ENCODE measurements at regions not wholly inside any gene's neighbourhood (a gene's known extent, or its start where the extent isn't known, plus 50 kb on each side); places are given as distances from the start of the nearest gene placed in this dataset.

DNA sequence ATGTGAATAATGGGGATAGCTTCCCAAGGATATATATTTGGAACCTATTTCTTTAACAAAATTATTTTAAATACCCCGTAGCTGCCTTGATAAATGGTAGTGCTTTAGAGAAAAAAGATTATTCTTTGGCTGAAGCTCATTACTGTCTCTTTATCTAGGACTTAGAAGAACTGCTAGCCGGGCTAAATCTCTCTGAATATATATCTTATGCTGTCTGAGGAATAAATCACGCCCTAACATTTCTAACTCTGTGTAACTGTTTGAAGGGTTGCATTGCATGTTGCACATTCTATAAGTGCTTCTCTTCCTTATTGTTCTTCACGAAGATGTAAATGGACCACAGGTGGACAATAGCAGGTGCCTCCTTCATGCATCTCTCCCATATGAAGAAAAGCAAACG, 585.0 kb upstream of the ZP4 start:
- Histone ChIP-seq H3K36me3 (ENCODE audit: insufficient read depth, low read length) (no peaks in the 10 kb centered on the region), H3K27ac (ENCODE audit: low read depth, low read length) (no peak overlapping the region), H3K27me3 (ENCODE audit: insufficient read depth, low read length, poor library complexity, severe bottlenecking) (no peaks in the 10 kb centered on the region), H3K9me3 (ENCODE audit: low read length) (no peaks in the 10 kb centered on the region), H3K4me1 (ENCODE audit: insufficient read depth, low read length) (no peaks in the 10 kb centered on the region), H3K4me3 (ENCODE audit: low read length) (no peak overlapping the region)
- Mint-ChIP-seq H3K36me3 (no peaks in the 10 kb centered on the region), H3K9me3 (peaks cover 2 to 16% (median 3%) of the 10 kb centered on the region in 5 donors), H3K27me3 (no peaks in the 10 kb centered on the region), H3K27ac (no peak overlapping the region), H3K4me1 (no peaks in the 10 kb centered on the region), H3K4me3 (no peak overlapping the region)
- no peak for DNase-seq
- CTCF ChIA-PET, result no interaction called here
- POLR2A ChIA-PET, result no interaction called here

DNA sequence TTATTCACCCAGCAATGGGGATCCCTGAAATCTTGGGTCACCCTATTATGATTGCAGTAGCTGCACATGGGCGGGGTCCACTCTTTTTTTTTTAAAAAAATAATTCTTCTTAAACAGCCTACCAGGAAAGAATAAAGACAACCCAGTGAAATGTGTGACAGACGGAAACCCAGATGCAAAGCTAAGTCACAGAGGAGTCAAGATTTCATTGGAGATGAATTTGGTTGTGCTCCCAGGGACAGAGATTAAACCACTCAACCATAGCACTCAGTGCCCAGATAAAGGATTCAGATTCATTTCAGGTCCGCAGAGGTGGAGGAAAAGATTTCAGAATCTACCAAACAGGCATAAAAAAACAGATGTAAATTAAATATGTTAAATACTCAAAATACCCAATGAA, 583.5 kb upstream of the ZP4 start:
- H3K36me3 ChIP-seq (ENCODE audit: insufficient read depth, low read length), result no peaks in the 10 kb centered on the region
- no peak overlapping the region for H3K27ac Mint-ChIP-seq
- no peaks in the 10 kb centered on the region for H3K27me3 ChIP-seq (ENCODE audit: insufficient read depth, low read length, poor library complexity, severe bottlenecking)
- peaks cover 3 to 12% (median 4%) of the 10 kb centered on the region in 5 donors for H3K9me3 Mint-ChIP-seq
- CTCF ChIA-PET, result no interaction called here
- H3K36me3 Mint-ChIP-seq, result no peaks in the 10 kb centered on the region
- no peaks in the 10 kb centered on the region for H3K4me1 Mint-ChIP-seq
- H3K27ac ChIP-seq (ENCODE audit: low read depth, low read length), result no peak overlapping the region
- POLR2A ChIA-PET, result no interaction called here
- H3K4me1 ChIP-seq (ENCODE audit: insufficient read depth, low read length), result no peaks in the 10 kb centered on the region
- H3K4me3 Mint-ChIP-seq, result no peak overlapping the region
- no peaks in the 10 kb centered on the region for H3K27me3 Mint-ChIP-seq
- H3K9me3 ChIP-seq (ENCODE audit: low read length), result no peaks in the 10 kb centered on the region
- no peak for DNase-seq
- no peak overlapping the region for H3K4me3 ChIP-seq (ENCODE audit: low read length)

DNA sequence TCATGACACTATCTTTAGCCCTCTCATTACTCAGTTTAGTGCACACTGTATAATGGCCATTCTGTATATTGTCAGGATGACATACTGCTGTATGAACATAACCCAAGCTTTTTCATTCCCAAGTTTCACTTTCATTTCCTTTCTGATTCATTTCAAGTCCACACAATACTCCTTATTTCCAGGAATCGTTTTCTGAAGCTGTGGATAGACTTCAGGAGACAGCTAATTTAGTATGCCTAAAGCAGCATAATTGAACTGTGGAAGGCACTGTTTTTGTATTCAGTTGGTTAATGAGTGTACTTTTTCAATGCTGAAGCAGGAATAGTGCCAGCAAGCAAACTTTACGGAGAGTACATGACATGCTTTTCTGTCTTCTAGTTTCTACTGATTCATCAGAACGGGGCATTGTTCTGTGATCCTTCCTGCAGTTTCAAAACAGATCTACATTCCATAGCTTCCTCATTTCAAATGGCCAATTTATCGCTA, 578.5 kb upstream of the ZP4 start:
- no peaks in the 10 kb centered on the region for H3K36me3 Mint-ChIP-seq
- no peak overlapping the region for H3K4me3 Mint-ChIP-seq
- H3K4me1 ChIP-seq (ENCODE audit: insufficient read depth, low read length), result no peaks in the 10 kb centered on the region
- no peak overlapping the region for H3K4me3 ChIP-seq (ENCODE audit: low read length)
- no peaks in the 10 kb centered on the region for H3K4me1 Mint-ChIP-seq
- no peaks in the 10 kb centered on the region for H3K36me3 ChIP-seq (ENCODE audit: insufficient read depth, low read length)
- no peak for DNase-seq
- H3K27ac ChIP-seq (ENCODE audit: low read depth, low read length), result no peak overlapping the region
- POLR2A ChIA-PET, result no interaction called here
- CTCF ChIA-PET, result no interaction called here
- H3K27me3 Mint-ChIP-seq, result no peaks in the 10 kb centered on the region
- no peaks in the 10 kb centered on the region for H3K9me3 ChIP-seq (ENCODE audit: low read length)
- peaks cover 4 to 25% (median 7%) of the 10 kb centered on the region in 5 donors for H3K9me3 Mint-ChIP-seq
- no peak overlapping the region for H3K27ac Mint-ChIP-seq
- no peaks in the 10 kb centered on the region for H3K27me3 ChIP-seq (ENCODE audit: insufficient read depth, low read length, poor library complexity, severe bottlenecking)

DNA sequence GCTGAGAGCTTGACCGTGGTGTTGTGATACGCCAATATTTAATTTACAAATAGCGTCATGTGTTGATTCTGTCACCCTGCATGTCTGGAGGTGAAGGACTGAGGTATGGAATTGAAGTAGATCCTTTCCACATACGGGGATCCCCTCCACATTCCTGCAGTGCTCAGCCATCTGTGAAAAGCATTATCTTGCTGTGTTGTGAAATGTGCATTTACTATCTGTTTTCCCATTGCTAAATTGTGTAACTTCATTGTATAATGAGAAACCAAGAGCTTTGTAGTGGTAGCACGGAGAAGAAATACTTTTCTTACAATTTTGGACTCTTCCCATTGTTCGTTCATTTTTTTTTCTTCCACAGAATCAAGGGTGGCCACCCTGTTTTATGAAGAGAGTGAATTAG, 577.3 kb upstream of the ZP4 start:
- H3K9me3 ChIP-seq (ENCODE audit: low read length), result no peaks in the 10 kb centered on the region
- H3K36me3 ChIP-seq (ENCODE audit: insufficient read depth, low read length), result no peaks in the 10 kb centered on the region
- POLR2A ChIA-PET, result no interaction called here
- Mint-ChIP-seq H3K9me3 (peaks cover 4 to 25% (median 10%) of the 10 kb centered on the region in 5 donors), H3K4me1 (no peaks in the 10 kb centered on the region), H3K27ac (no peak overlapping the region), H3K4me3 (no peak overlapping the region), H3K36me3 (no peaks in the 10 kb centered on the region), H3K27me3 (no peaks in the 10 kb centered on the region)
- CTCF ChIA-PET, result no interaction called here
- H3K4me3 ChIP-seq (ENCODE audit: low read length), result no peak overlapping the region
- no peaks in the 10 kb centered on the region for H3K4me1 ChIP-seq (ENCODE audit: insufficient read depth, low read length)
- no peak overlapping the region for H3K27ac ChIP-seq (ENCODE audit: low read depth, low read length)
- no peak for DNase-seq
- H3K27me3 ChIP-seq (ENCODE audit: insufficient read depth, low read length, poor library complexity, severe bottlenecking), result no peaks in the 10 kb centered on the region

DNA sequence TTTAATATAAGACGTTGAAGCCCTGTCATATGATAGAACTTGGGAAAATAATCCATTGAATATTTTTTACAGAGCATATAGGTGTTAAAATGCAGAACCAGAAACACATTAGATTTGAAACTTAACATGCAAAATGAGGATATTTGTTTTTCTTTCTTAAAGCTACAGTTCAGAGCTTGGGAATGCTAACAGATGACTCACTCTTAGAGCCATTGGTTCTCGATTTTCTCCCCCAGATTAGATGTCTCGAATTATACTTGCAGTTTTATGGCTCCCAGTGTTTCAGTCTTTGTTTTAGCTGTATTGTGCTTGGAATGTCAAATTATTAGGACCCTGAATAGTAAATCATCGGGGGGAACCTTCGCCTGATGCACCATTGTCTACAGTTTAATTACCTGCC, 575.7 kb upstream of the ZP4 start:
- no peak overlapping the region for H3K27ac ChIP-seq (ENCODE audit: low read depth, low read length)
- H3K27me3 ChIP-seq (ENCODE audit: insufficient read depth, low read length, poor library complexity, severe bottlenecking), result no peaks in the 10 kb centered on the region
- H3K9me3 ChIP-seq (ENCODE audit: low read length), result no peaks in the 10 kb centered on the region
- H3K4me3 ChIP-seq (ENCODE audit: low read length), result no peak overlapping the region
- Mint-ChIP-seq H3K27me3 (no peaks in the 10 kb centered on the region), H3K9me3 (peaks cover 4 to 25% (median 13%) of the 10 kb centered on the region in 5 donors), H3K4me1 (no peaks in the 10 kb centered on the region), H3K27ac (no peak overlapping the region), H3K36me3 (no peaks in the 10 kb centered on the region), H3K4me3 (no peak overlapping the region)
- no peaks in the 10 kb centered on the region for H3K4me1 ChIP-seq (ENCODE audit: insufficient read depth, low read length)
- DNase-seq, result no peak
- CTCF ChIA-PET, result no interaction called here
- no peaks in the 10 kb centered on the region for H3K36me3 ChIP-seq (ENCODE audit: insufficient read depth, low read length)
- POLR2A ChIA-PET, result no interaction called here

DNA sequence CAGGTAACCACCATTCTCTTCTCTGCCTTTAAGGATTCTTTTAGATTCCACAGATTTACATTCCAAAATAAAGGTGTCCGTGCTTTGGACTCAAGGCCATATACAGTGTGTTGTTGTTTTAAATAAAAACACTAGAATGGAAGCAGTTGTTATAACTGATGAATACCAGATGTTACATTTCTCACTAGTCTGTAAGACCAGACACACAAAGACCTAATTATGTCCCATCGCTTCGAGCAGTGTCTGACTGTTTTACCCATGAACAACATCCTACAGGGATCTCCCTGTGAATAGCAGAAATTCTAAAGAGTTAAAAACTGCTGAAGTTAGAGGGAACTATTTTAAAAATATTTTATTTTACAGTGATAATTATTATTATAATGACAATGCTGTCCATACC, 574.7 kb upstream of the ZP4 start:
- ChIA-PET POLR2A (no interaction called here), CTCF (no interaction called here)
- Mint-ChIP-seq H3K27me3 (no peaks in the 10 kb centered on the region), H3K27ac (no peak overlapping the region), H3K9me3 (peaks cover 4 to 20% (median 13%) of the 10 kb centered on the region in 5 donors), H3K4me3 (no peak overlapping the region), H3K4me1 (no peaks in the 10 kb centered on the region), H3K36me3 (no peaks in the 10 kb centered on the region)
- no peak overlapping the region for H3K27ac ChIP-seq (ENCODE audit: low read depth, low read length)
- H3K27me3 ChIP-seq (ENCODE audit: insufficient read depth, low read length, poor library complexity, severe bottlenecking), result no peaks in the 10 kb centered on the region
- H3K9me3 ChIP-seq (ENCODE audit: low read length), result no peaks in the 10 kb centered on the region
- H3K36me3 ChIP-seq (ENCODE audit: insufficient read depth, low read length), result no peaks in the 10 kb centered on the region
- no peak overlapping the region for H3K4me3 ChIP-seq (ENCODE audit: low read length)
- no peak for DNase-seq
- no peaks in the 10 kb centered on the region for H3K4me1 ChIP-seq (ENCODE audit: insufficient read depth, low read length)

DNA sequence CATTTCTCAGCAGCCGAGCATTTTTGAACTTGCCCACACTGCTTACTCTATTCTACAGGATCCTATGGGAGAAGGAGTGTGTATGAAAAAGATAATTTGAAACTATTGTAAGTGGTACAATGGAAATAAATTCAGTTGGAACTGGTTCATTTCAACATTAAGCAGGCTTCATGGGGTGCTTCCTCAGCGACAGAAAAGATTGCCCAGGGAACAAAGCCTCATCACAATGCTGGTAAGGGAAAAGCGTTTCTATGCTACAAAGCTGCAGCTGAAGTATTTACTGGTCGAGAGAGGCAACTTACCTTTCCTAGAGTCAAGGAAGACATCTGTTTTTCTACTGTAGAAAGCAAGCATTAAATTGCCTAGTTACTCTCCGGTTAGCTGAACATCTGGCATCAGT, 568.2 kb upstream of the ZP4 start:
- Mint-ChIP-seq H3K27ac (no peak overlapping the region), H3K4me1 (no peaks in the 10 kb centered on the region), H3K4me3 (no peak overlapping the region), H3K27me3 (no peaks in the 10 kb centered on the region), H3K36me3 (no peaks in the 10 kb centered on the region), H3K9me3 (peaks cover 0 to 15% (median 3%) of the 10 kb centered on the region in 5 donors)
- H3K9me3 ChIP-seq (ENCODE audit: low read length), result no peaks in the 10 kb centered on the region
- DNase-seq, result no peak
- no peak overlapping the region for H3K27ac ChIP-seq (ENCODE audit: low read depth, low read length)
- no peaks in the 10 kb centered on the region for H3K27me3 ChIP-seq (ENCODE audit: insufficient read depth, low read length, poor library complexity, severe bottlenecking)
- ChIA-PET POLR2A (no interaction called here), CTCF (no interaction called here)
- H3K36me3 ChIP-seq (ENCODE audit: insufficient read depth, low read length), result no peaks in the 10 kb centered on the region
- H3K4me1 ChIP-seq (ENCODE audit: insufficient read depth, low read length), result no peaks in the 10 kb centered on the region
- H3K4me3 ChIP-seq (ENCODE audit: low read length), result no peak overlapping the region

DNA sequence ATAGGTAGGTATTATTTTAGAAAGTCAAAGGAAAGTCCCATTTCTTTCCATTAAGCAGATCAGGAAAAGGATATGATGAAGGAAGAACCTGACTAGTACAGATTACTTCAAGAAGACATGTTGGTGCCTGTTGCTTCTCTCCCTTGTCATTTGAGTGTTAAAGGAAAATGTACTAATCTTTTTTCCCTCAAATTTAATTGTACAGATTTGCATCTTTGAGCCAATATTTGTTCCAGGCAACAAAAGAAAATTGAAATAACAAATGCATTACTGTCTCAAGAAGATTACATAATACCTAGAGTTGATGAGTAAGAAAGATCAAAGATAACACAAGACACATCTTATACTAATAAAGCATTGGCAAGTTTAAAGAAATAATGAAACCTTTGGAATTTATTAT, 566.9 kb upstream of the ZP4 start:
- Mint-ChIP-seq H3K4me3 (no peak overlapping the region), H3K4me1 (no peaks in the 10 kb centered on the region), H3K27me3 (no peaks in the 10 kb centered on the region), H3K9me3 (peaks cover 0 to 22% (median 2%) of the 10 kb centered on the region in 5 donors), H3K27ac (no peak overlapping the region), H3K36me3 (no peaks in the 10 kb centered on the region)
- no peak overlapping the region for H3K27ac ChIP-seq (ENCODE audit: low read depth, low read length)
- H3K9me3 ChIP-seq (ENCODE audit: low read length), result no peaks in the 10 kb centered on the region
- ChIA-PET POLR2A (no interaction called here), CTCF (no interaction called here)
- DNase-seq, result no peak
- no peak overlapping the region for H3K4me3 ChIP-seq (ENCODE audit: low read length)
- no peaks in the 10 kb centered on the region for H3K27me3 ChIP-seq (ENCODE audit: insufficient read depth, low read length, poor library complexity, severe bottlenecking)
- H3K4me1 ChIP-seq (ENCODE audit: insufficient read depth, low read length), result no peaks in the 10 kb centered on the region
- H3K36me3 ChIP-seq (ENCODE audit: insufficient read depth, low read length), result no peaks in the 10 kb centered on the region

DNA sequence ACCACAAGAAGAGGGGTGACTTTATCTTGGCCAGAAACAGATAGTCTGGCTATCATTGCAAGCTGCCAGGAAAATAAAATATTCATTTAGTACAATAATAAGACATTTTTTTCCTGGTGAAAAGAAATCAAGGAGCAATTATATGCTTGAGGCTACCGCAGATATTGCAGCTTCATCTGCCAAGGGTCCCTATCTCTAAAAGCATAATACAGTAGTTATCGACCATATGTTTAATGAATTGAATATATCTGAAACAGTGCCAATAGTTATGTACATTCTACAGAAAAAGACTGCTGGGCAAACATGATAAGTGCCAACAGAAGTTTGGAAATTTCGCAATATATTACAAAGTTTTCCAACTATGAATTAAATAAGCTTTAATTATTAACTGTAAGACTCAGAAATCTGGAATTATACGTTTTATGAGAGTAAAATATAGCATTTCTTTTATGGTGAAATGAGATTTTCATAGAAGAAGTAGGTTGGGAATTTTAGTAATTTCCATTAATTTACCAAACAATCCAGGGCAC, 561.1 kb upstream of the ZP4 start:
- Histone ChIP-seq H3K27ac (ENCODE audit: low read depth, low read length) (no peak overlapping the region), H3K27me3 (ENCODE audit: insufficient read depth, low read length, poor library complexity, severe bottlenecking) (no peaks in the 10 kb centered on the region), H3K4me1 (ENCODE audit: insufficient read depth, low read length) (no peaks in the 10 kb centered on the region), H3K4me3 (ENCODE audit: low read length) (no peak overlapping the region), H3K9me3 (ENCODE audit: low read length) (no peaks in the 10 kb centered on the region), H3K36me3 (ENCODE audit: insufficient read depth, low read length) (no peaks in the 10 kb centered on the region)
- no peaks in the 10 kb centered on the region for H3K36me3 Mint-ChIP-seq
- H3K4me3 Mint-ChIP-seq, result no peak overlapping the region
- POLR2A ChIA-PET, result no interaction called here
- H3K4me1 Mint-ChIP-seq, result no peaks in the 10 kb centered on the region
- CTCF ChIA-PET, result no interaction called here
- H3K9me3 Mint-ChIP-seq, result peaks cover 0 to 22% (median 3%) of the 10 kb centered on the region in 5 donors
- H3K27ac Mint-ChIP-seq, result no peak overlapping the region
- H3K27me3 Mint-ChIP-seq, result no peaks in the 10 kb centered on the region
- no peak for DNase-seq
